Transverse colon (tissue), 4 donors: ENCODE measurements at regions not wholly inside any gene's neighbourhood (a gene's known extent, or its start where the extent isn't known, plus 50 kb on each side); places are given as distances from the start of the nearest gene placed in this dataset.
A peak's percentile ranks its signal among the peaks of the same experiment; 100 is the strongest.

Experiments used
- DNase-seq: peaks from one replicate; pipeline ENCODE4 v3.0.0-alpha.2; 2019
- H3K27ac ChIP-seq, 4 donors: fragments of 200-600 bp; sonication (generic); 2 replicates each; pipeline ENCODE4 v1.5.1; 2016 to 2018; ENCODE audit warnings: inconsistent platforms in 4 of 4
- H3K27me3 ChIP-seq: fragments of 200-600 bp; sonication (generic); 2 replicates; pipeline ENCODE4 v1.5.1; 2017; ENCODE audit warnings: inconsistent platforms
- H3K36me3 ChIP-seq, 4 donors: fragments of 200-600 bp; sonication (generic); 2 replicates each; pipeline ENCODE4 v1.5.1; 2017 to 2019; ENCODE audit warnings: inconsistent platforms in 4 of 4
- H3K4me1 ChIP-seq, 4 donors: fragments of 200-600 bp; sonication (generic); 2 replicates each; pipeline ENCODE4 v1.5.1; 2017 to 2020; ENCODE audit warnings: inconsistent platforms in 4 of 4
- H3K4me3 ChIP-seq, 4 donors: fragments of 200-600 bp; sonication (generic); 1 replicate in 1 of 4; 2 replicates in 3 of 4; pipeline versions ENCODE4 v1.5.1 to v1.6.1; 2017 to 2019; ENCODE audit warnings: inconsistent platforms in 4 of 4
- H3K9me3 ChIP-seq, 2 donors: fragments of 200-600 bp; sonication (generic); 2 replicates each; pipeline ENCODE4 v1.5.1; 2017 to 2019; ENCODE audit warnings: inconsistent platforms in 2 of 2
- EP300 ChIP-seq: sonication (generic); formaldehyde crosslinking; IDR thresholded peaks from one replicate; pipeline ENCODE4 v1.6.1; 2017; ENCODE audit warnings: antibody characterized with exemption, low read depth
- POLR2A ChIP-seq: fragments of 450-650 bp; IDR thresholded peaks from one replicate; pipeline ENCODE4 v1.6.1; 2016; ENCODE audit warnings: antibody characterized with exemption, mild to moderate bottlenecking, moderate library complexity
- POLR2AphosphoS5 ChIP-seq, 3 donors: sonication (generic); formaldehyde crosslinking; IDR thresholded peaks; one replicate each; pipeline ENCODE4 v1.6.1; 2016; ENCODE audit warnings: antibody characterized with exemption in 3 of 3
- WGBS, 2 donors: methylation state at CpG; one replicate each; pipeline ENCODE4 v1.1.5; 2018; ENCODE audit warnings: low coverage in 1 of 2; 5-methylcytosine and 5-hydroxymethylcytosine counted together
- in situ Hi-C, 4 donors: fragments of 200-750 bp; cut with MboI; loops; one replicate each; pipeline versions ENCODE4 v1.15.0 to v1.15.1; 2017; ENCODE audit warnings: low sequenced_read_pairs in 3 of 4, low pct_ligation_motif_present in 1 of 4, low pct_unique_long_range_greater_than_20kb in 1 of 4
- intact Hi-C: fragments of 100-400 bp; cut with DNase I; formaldehyde crosslinking; loops from one replicate; pipeline ENCODE4 v1.15.1; 2023; ENCODE audit warnings: low total_unique reads
- TF ChIP-seq, protein P1 (sequence below), 5 experiments: fragments of 200-600 bp in 3 of 5; fragments of 450-650 bp in 2 of 5; sonication (generic) in 3 of 5; IDR thresholded peaks; 1 replicate in 2 of 5; 2 replicates in 3 of 5; pipeline ENCODE4 v1.5.1; 2016 to 2017; ENCODE audit warnings: antibody characterized with exemption in 5 of 5, inconsistent platforms in 3 of 5, mild to moderate bottlenecking in 2 of 5, moderate library complexity in 1 of 5

DNA sequence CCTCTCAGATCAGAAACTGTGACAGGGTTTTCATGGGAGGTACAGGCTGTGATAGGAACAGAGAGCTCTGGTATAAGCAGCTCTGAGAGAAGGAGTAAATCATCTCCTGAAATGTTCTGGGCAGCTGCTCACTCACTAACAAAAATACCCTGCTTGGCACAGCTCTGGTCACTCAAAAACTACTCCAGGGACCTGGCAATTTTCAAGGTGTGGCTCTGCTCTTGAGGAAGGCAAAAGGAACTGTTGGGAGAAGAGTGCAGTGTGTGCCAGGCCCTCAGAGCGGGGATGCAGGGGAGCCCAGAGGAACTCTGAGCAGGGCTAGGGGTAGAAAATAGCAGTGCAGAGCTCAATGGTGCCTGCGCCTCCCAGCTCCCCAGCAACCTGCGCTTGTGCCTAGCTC, 180.5 kb upstream of the ZBED5 start:
- peak; percentile 10 for DNase-seq
- Histone ChIP-seq H3K4me1 (peaks cover 3 to 25% (median 10%) of the 10 kb centered on the region in 4 donors), H3K4me3 (no peak overlapping the region), H3K27ac (peak overlapping the region; percentile 46 to 78 (median 67)), H3K27me3 (no peaks in the 10 kb centered on the region), H3K9me3 (no peaks in the 10 kb centered on the region), H3K36me3 (no peaks in the 10 kb centered on the region)
- TF ChIP-seq POLR2A: no peak
- TF ChIP-seq, protein P1, sequence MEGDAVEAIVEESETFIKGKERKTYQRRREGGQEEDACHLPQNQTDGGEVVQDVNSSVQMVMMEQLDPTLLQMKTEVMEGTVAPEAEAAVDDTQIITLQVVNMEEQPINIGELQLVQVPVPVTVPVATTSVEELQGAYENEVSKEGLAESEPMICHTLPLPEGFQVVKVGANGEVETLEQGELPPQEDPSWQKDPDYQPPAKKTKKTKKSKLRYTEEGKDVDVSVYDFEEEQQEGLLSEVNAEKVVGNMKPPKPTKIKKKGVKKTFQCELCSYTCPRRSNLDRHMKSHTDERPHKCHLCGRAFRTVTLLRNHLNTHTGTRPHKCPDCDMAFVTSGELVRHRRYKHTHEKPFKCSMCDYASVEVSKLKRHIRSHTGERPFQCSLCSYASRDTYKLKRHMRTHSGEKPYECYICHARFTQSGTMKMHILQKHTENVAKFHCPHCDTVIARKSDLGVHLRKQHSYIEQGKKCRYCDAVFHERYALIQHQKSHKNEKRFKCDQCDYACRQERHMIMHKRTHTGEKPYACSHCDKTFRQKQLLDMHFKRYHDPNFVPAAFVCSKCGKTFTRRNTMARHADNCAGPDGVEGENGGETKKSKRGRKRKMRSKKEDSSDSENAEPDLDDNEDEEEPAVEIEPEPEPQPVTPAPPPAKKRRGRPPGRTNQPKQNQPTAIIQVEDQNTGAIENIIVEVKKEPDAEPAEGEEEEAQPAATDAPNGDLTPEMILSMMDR (IDR thresholded peaks at IDR 0.05): no peak
- TF ChIP-seq POLR2AphosphoS5 (IDR thresholded peaks at IDR 0.05): peak in 2 of 3 donors; percentile 27
- no peak for TF ChIP-seq EP300
- in situ Hi-C loops: loop anchor here in 3 of 4 donors (10.0 to 25.0 kb wide), 2 partner anchors 224 to 746 kb away; no protein-coding TSS in a partner anchor
- intact Hi-C loops: loop anchor here (5.0 kb wide), 1 partner anchor 749 kb away; no protein-coding TSS in a partner anchor
- WGBS, 2 donors: 74 to 83% methylated on average over 2 to 3 of the region's 3 CpGs

DNA sequence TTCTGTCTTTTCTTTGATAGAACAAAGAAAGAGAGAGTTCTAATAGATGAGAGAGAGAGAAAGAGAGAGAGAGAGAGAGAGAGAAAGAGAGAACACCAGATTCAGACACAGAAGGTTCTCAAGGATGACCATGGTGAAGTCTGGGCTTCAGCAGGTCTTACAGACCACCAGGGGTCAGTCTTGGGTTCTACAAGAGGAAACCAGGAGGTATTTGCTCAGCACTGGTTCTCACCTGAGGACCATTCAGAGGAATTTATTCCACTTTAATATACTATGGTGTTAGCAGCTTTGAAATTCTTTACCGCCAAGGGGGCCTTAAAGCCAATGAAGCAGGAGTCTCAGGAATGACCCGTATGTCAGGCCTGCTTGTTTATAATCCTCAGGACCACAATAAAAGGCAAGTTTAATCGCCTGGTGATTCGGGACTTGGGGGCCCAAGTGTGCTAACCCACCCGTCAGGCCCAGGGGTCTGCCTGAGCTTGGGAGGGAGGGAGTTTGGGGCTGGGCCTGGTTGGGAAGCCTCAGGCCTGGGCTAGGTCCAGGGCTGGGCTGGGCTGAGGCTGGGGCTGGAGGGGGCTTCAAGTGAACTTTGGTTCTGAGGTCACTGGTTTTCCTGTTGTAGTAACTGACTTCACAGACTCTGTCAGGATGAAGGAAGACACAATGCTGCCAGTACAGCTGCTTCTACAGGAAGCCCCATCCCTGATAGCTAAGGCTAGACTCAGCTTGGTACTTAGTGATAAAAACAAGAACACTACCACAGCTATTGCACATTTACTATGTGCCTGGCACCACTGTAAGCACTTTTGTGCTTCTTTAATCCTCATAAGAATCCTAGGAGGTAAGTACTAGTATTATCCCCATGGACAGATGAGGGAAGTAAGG, 179.2 kb upstream of the ZBED5 start:
- Histone ChIP-seq H3K27me3 (no peaks in the 10 kb centered on the region), H3K9me3 (no peaks in the 10 kb centered on the region), H3K4me1 (peaks cover 3 to 25% (median 10%) of the 10 kb centered on the region in 4 donors), H3K4me3 (no peak overlapping the region), H3K36me3 (no peaks in the 10 kb centered on the region), H3K27ac (peak overlapping the region; percentile 24 to 78 (median 67))
- intact Hi-C loops: loop anchor here (5.0 kb wide), 1 partner anchor 750 kb away; no protein-coding TSS in a partner anchor
- WGBS, 2 donors: 73 to 78% methylated on average over 2 to 5 of the region's 5 CpGs
- in situ Hi-C loops: loop anchor here in 3 of 4 donors (10.0 to 25.0 kb wide), 2 partner anchors 225 to 748 kb away; no protein-coding TSS in a partner anchor
- no peak for DNase-seq
- no peak for TF ChIP-seq POLR2A
- TF ChIP-seq EP300: no peak
- TF ChIP-seq, protein P1 (IDR thresholded peaks at IDR 0.05): peak; percentile 60 to 74 (median 64)
- TF ChIP-seq POLR2AphosphoS5 (IDR thresholded peaks at IDR 0.05): no peak

- Histone ChIP-seq H3K9me3 (no peaks in the 10 kb centered on the region), H3K4me3 (no peak overlapping the region), H3K27me3 (no peaks in the 10 kb centered on the region), H3K36me3 (no peaks in the 10 kb centered on the region), H3K27ac (peak overlapping the region in 1 of 4 donors; percentile 78), H3K4me1 (peaks cover 3 to 25% (median 10%) of the 10 kb centered on the region in 4 donors)
- TF ChIP-seq POLR2AphosphoS5 (IDR thresholded peaks at IDR 0.05) (no peak), POLR2A (no peak), EP300 (no peak)
- TF ChIP-seq, protein P1 (IDR thresholded peaks at IDR 0.05): no peak
- 90 to 100% methylated on average over 2 to 3 of the region's 3 CpGs for WGBS, 2 donors
- intact Hi-C loops: loop anchor here (5.0 kb wide), 1 partner anchor 751 kb away; no protein-coding TSS in a partner anchor
- in situ Hi-C loops: loop anchor here in 3 of 4 donors (10.0 to 25.0 kb wide), 2 partner anchors 226 to 748 kb away; no protein-coding TSS in a partner anchor
- no peak for DNase-seq
Measured at GRCh38 chr11:11036185-11036847, 178.5 kb upstream of the ZBED5 start.

GRCh38 chr11:11035331-11035730, 177.5 kb upstream of the ZBED5 start:
- H3K4me1 ChIP-seq: peaks cover 3 to 25% (median 10%) of the 10 kb centered on the region in 4 donors
- no peak overlapping the region for H3K27ac ChIP-seq
- H3K9me3 ChIP-seq: no peaks in the 10 kb centered on the region
- no peaks in the 10 kb centered on the region for H3K36me3 ChIP-seq
- in situ Hi-C loops: loop anchor here in 3 of 4 donors (10.0 to 25.0 kb wide), 2 partner anchors 227 to 749 kb away; no protein-coding TSS in a partner anchor
- intact Hi-C loops: loop anchor here (5.0 kb wide), 1 partner anchor 752 kb away; no protein-coding TSS in a partner anchor
- no peaks in the 10 kb centered on the region for H3K27me3 ChIP-seq
- 80 to 94% methylated on average over 1 of the region's 1 CpG for WGBS, 2 donors
- no peak overlapping the region for H3K4me3 ChIP-seq
- DNase-seq: no peak
- TF ChIP-seq, protein P1 (IDR thresholded peaks at IDR 0.05): no peak
- TF ChIP-seq POLR2AphosphoS5 (IDR thresholded peaks at IDR 0.05) (no peak), EP300 (no peak), POLR2A (no peak)
